ENCODE measurements at regions not wholly inside any gene's neighbourhood (a gene's known extent, or its start where the extent isn't known, plus 50 kb on each side); places are given as distances from the start of the nearest gene placed in this dataset.

DNA sequence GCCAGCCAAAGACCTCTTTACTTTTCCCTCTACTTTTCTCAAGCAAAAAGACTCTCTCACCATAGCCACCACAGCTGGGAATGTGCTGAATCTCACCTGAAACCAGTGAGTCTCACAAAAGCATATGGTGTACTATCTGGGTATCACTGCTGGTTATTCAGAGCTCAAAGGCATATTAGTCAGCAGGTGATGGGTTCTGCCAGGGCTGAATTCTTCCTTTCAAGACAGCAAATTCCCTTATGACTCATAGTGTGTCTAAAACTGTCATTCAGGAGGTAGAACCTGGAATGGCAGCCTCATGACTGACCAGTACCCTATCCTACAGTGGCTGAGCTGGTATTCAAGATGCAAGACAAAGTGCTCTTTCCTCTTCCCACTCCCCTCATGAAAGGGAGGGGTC is 2859.1 kb downstream of the PCDH9 start:
- DNase-seq (ENCODE audit: low spot score), result no peak
- intact Hi-C loops (cut with micrococcal nuclease; ENCODE audit: unreplicated experiment), result no loop called here

More for the DNA sequence above, 2859.1 kb downstream of the PCDH9 start:
- H3K9me3 ChIP-seq (ENCODE audit: low read length), result peaks cover 64% of the 10 kb centered on the region
- FAIRE-seq (no peak), ATAC-seq (no peak)
- H3K27ac ChIP-seq (ENCODE audit: extremely low read length, insufficient read depth, low read length), result no peak overlapping the region
- H3K4me2 ChIP-seq (ENCODE audit: low read depth, low read length), result no peak overlapping the region
- no peak overlapping the region for H3K4me3 ChIP-seq (replicated peaks in 1 of 3; ENCODE audit: insufficient read depth in 1 of 3, low read depth in 2 of 3, low read length in 3 of 3)
- no peaks in the 10 kb centered on the region for H3K36me3 ChIP-seq (replicated peaks in 1 of 2; ENCODE audit: control insufficient read depth in 1 of 2, insufficient read depth in 2 of 2, low read length in 2 of 2)
- no peak overlapping the region for H2AFZ ChIP-seq (ENCODE audit: low read length)
- no peaks in the 10 kb centered on the region for H4K20me1 ChIP-seq (ENCODE audit: insufficient read depth, low read length)
- BruUV-seq (replicated peaks), result no TSS peak
- no peaks in the 10 kb centered on the region for H3K4me1 ChIP-seq (ENCODE audit: insufficient read depth, low read length)
- ChIA-PET CTCF (ENCODE audit: low intra/inter-chr PET ratio, low total read pairs) (no interaction called here), POLR2A (no interaction called here)
- H3K9ac ChIP-seq (ENCODE audit: insufficient read depth, low read depth, low read length), result no peak overlapping the region
- H3K27me3 ChIP-seq (ENCODE audit: control insufficient read depth in 1 of 2, insufficient read depth in 2 of 2, low read length in 2 of 2), result no peaks in the 10 kb centered on the region
- no peaks in the 10 kb centered on the region for H3K79me2 ChIP-seq (ENCODE audit: insufficient read depth, low read length)
- no peak for TF ChIP-seq ZNF430 (CRISPR knock-in tag; IDR thresholded peaks at IDR 0.05)
- no peak for TF ChIP-seq EED (CRISPR knock-in tag; IDR thresholded peaks at IDR 0.05)
- TF ChIP-seq ZFP62 (CRISPR knock-in tag; IDR thresholded peaks at IDR 0.05), result no peak
- TF ChIP-seq ATF7-NPFF (CRISPR knock-in tag; IDR thresholded peaks at IDR 0.05; ENCODE audit: low read depth), result no peak
- TF ChIP-seq FOXA1 (IDR thresholded peaks at IDR 0.05), result no peak
- no peak for TF ChIP-seq FOXA1 (CRISPR knock-in tag; IDR thresholded peaks at IDR 0.05)
- no peak for TF ChIP-seq SIX1 (CRISPR knock-in tag; IDR thresholded peaks at IDR 0.05; ENCODE audit: borderline replicate concordance)
- TF ChIP-seq U2AF2 (IDR thresholded peaks at IDR 0.05; ENCODE audit: low read depth, low read length), result no peak
- no peak for TF ChIP-seq ZNF333 (CRISPR knock-in tag; IDR thresholded peaks at IDR 0.05; ENCODE audit: borderline replicate concordance)
- TF ChIP-seq, protein P1, sequence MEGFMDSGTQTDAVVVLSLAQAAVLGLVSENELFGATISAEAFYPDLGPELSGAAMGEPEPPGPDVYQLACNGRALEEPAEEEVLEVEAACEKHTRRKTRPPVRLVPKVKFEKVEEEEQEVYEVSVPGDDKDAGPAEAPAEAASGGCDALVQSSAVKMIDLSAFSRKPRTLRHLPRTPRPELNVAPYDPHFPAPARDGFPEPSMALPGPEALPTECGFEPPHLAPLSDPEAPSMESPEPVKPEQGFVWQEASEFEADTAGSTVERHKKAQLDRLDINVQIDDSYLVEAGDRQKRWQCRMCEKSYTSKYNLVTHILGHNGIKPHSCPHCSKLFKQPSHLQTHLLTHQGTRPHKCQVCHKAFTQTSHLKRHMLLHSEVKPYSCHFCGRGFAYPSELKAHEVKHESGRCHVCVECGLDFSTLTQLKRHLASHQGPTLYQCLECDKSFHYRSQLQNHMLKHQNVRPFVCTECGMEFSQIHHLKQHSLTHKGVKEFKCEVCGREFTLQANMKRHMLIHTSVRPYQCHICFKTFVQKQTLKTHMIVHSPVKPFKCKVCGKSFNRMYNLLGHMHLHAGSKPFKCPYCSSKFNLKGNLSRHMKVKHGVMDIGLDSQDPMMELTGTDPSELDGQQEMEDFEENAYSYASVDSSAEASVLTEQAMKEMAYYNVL (CRISPR knock-in tag; IDR thresholded peaks at IDR 0.05; ENCODE audit: borderline replicate concordance), result no peak
- no peak for TF ChIP-seq REXO4 (CRISPR knock-in tag; IDR thresholded peaks at IDR 0.05; ENCODE audit: borderline replicate concordance)
- no peak for TF ChIP-seq MED1 (CRISPR knock-in tag; IDR thresholded peaks at IDR 0.05)
- TF ChIP-seq, protein P2, sequence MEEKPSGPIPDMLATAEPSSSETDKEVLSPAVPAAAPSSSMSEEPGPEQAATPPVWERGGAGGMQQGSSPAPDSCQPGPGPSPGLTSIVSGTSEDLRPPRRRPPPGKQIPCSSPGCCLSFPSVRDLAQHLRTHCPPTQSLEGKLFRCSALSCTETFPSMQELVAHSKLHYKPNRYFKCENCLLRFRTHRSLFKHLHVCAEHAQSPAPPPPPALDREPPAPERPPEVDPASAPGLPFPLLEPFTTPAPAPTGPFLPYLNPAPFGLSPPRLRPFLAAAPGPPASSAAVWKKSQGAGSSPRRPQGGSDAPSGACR (CRISPR knock-in tag; IDR thresholded peaks at IDR 0.05), result no peak
- TF ChIP-seq KAT8 (CRISPR knock-in tag; IDR thresholded peaks at IDR 0.05), result no peak
- TF ChIP-seq ZNF484 (CRISPR knock-in tag; IDR thresholded peaks at IDR 0.05; ENCODE audit: borderline replicate concordance, low read depth), result no peak
- in situ Hi-C loops (cut with HindIII; ENCODE audit: extremely low pct_ligation_motif_present, low pct_unique_long_range_greater_than_20kb), result no loop called here
